ENCODE measurements at regions not wholly inside any gene's neighbourhood (a gene's known extent, or its start where the extent isn't known, plus 50 kb on each side); places are given as distances from the start of the nearest gene placed in this dataset.

- WGBS, 2 donors, result 81 to 87% methylated on average over 3 of the region's 3 CpGs
- no peak overlapping the region for H3K27ac ChIP-seq (ENCODE audit: low read depth in 1 of 2, low read length in 2 of 2)
- no peaks in the 10 kb centered on the region for H3K27me3 ChIP-seq (ENCODE audit: control insufficient read depth in 1 of 2, insufficient read depth in 2 of 2, low read length in 1 of 2)
- intact Hi-C loops (cut with DNase I), result no loop called here
- no peak for DNase-seq
- peaks cover 0 to 5% of the 10 kb centered on the region in 2 donors for H3K4me1 ChIP-seq (ENCODE audit: control insufficient read depth in 1 of 2, insufficient read depth in 2 of 2, low read length in 2 of 2)
- no peaks in the 10 kb centered on the region for H3K9me3 ChIP-seq (ENCODE audit: control insufficient read depth, low read length)
- no peak overlapping the region for H3K4me3 ChIP-seq (ENCODE audit: low read length in 2 of 2)
- ATAC-seq (ENCODE audit: low FRiP score), result no peak
- no peaks in the 10 kb centered on the region for H3K36me3 ChIP-seq (ENCODE audit: control insufficient read depth in 1 of 2, insufficient read depth in 2 of 2, low read length in 1 of 2)
Measured at GRCh38 chr4:112845386-112845785, 204.1 kb upstream of the ANK2 start.

DNA sequence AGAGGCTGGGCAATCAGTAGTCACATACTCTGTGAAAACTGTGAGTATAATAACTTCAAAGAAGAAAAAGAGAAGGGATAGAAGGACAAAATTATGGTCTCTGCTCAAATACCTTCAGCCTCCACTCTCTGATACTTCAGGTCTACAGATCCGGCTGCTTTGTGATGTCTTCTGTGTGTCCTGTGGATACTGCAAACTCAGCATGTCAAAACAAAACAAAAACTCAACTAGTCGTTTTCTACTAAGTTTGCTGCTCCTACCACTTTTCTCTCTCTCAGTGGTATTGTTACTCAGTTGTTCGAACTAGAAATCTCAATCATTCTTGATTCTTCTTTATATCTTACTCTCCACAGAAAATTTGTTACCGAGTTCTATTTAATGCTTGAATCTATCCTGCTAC is 202.4 kb upstream of the ANK2 start:
- no peaks in the 10 kb centered on the region for H3K9me3 ChIP-seq (ENCODE audit: control insufficient read depth, low read length)
- ATAC-seq (ENCODE audit: low FRiP score), result no peak
- WGBS, 2 donors, result 93 to 94% methylated on average over 4 of the region's 4 CpGs

DNA sequence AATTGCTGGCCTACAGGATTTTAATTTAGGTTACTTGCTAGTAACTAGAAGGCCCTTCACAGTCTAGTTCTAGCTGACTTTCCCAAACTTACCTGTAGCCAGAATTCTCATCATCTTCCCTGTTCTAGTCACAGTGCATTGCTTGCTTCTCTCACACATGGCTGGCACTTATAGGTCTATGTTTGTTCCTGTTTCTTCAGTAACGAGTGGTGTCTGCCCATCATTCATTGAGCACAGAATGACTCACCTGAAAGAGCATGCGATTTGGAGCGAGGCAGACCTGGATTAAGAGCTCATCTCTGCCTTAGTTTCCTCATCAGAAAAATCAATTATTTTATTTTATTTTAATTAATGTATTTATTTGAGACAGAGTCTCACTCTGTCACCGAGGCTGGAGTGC is 201.7 kb upstream of the ANK2 start:
- Histone ChIP-seq H3K4me3 (ENCODE audit: low read length in 2 of 2) (no peak overlapping the region), H3K27me3 (ENCODE audit: control insufficient read depth in 1 of 2, insufficient read depth in 2 of 2, low read length in 1 of 2) (no peaks in the 10 kb centered on the region), H3K9me3 (ENCODE audit: control insufficient read depth, low read length) (no peaks in the 10 kb centered on the region), H3K36me3 (ENCODE audit: control insufficient read depth in 1 of 2, insufficient read depth in 2 of 2, low read length in 1 of 2) (no peaks in the 10 kb centered on the region), H3K27ac (ENCODE audit: low read depth in 1 of 2, low read length in 2 of 2) (no peak overlapping the region), H3K4me1 (ENCODE audit: control insufficient read depth in 1 of 2, insufficient read depth in 2 of 2, low read length in 2 of 2) (peaks cover 0 to 5% of the 10 kb centered on the region in 2 donors)
- DNase-seq (no peak), ATAC-seq (ENCODE audit: low FRiP score) (no peak)
- intact Hi-C loops (cut with DNase I), result no loop called here
- WGBS, 2 donors, result 89 to 94% methylated on average over 4 of the region's 4 CpGs

More for the DNA sequence above, 202.4 kb upstream of the ANK2 start:
- H3K4me3 ChIP-seq (ENCODE audit: low read length in 2 of 2), result no peak overlapping the region
- no peaks in the 10 kb centered on the region for H3K36me3 ChIP-seq (ENCODE audit: control insufficient read depth in 1 of 2, insufficient read depth in 2 of 2, low read length in 1 of 2)
- intact Hi-C loops (cut with DNase I), result no loop called here
- H3K4me1 ChIP-seq (ENCODE audit: control insufficient read depth in 1 of 2, insufficient read depth in 2 of 2, low read length in 2 of 2), result peaks cover 0 to 5% of the 10 kb centered on the region in 2 donors
- H3K27ac ChIP-seq (ENCODE audit: low read depth in 1 of 2, low read length in 2 of 2), result no peak overlapping the region
- H3K27me3 ChIP-seq (ENCODE audit: control insufficient read depth in 1 of 2, insufficient read depth in 2 of 2, low read length in 1 of 2), result no peaks in the 10 kb centered on the region
- no peak for DNase-seq

DNA sequence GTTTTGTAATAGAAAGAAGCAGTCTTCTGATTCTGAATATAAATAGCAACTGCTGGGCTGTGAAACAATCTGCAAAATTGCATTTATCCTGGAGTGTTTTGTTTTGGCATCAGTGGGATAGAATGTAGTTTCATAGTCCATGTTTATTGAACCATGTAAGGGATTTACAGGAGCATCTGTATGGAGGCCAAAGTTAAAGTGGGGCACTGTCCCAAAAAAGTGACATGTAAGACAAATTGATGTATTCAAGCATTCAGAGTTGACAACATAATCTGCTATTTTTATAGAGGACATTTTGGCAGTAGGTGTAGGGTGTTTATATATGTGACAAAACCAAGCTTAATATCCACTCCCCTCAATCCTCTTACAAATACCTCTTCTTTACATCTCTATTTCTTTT is 200.5 kb upstream of the ANK2 start:
- Histone ChIP-seq H3K27me3 (ENCODE audit: control insufficient read depth in 1 of 2, insufficient read depth in 2 of 2, low read length in 1 of 2) (no peaks in the 10 kb centered on the region), H3K9me3 (ENCODE audit: control insufficient read depth, low read length) (no peaks in the 10 kb centered on the region), H3K36me3 (ENCODE audit: control insufficient read depth in 1 of 2, insufficient read depth in 2 of 2, low read length in 1 of 2) (no peaks in the 10 kb centered on the region), H3K27ac (ENCODE audit: low read depth in 1 of 2, low read length in 2 of 2) (no peak overlapping the region), H3K4me1 (ENCODE audit: control insufficient read depth in 1 of 2, insufficient read depth in 2 of 2, low read length in 2 of 2) (peaks cover 0 to 5% of the 10 kb centered on the region in 2 donors), H3K4me3 (ENCODE audit: low read length in 2 of 2) (no peak overlapping the region)
- ATAC-seq (ENCODE audit: low FRiP score) (no peak), DNase-seq (no peak)
- intact Hi-C loops (cut with DNase I), result no loop called here

DNA sequence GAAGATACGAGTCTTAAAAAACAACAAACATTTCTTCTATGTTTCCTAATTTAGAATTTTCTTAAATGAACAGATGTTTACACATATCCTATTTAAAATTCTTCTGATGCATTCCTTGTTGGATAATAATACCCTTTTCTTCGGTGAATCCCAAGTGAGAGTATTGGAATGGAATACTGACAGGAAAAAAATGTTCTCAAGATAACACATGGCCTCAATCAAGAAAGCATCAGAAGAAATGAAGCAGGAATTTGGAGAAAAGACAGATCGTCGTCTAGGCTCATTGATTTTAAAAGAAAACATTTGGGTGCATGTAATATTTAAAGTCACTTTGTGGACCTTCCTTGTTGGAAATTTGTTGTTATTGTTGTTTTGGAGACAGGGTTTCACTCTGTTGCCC is 196.9 kb upstream of the ANK2 start:
- intact Hi-C loops (cut with DNase I), result no loop called here
- ATAC-seq (ENCODE audit: low FRiP score), result no peak
- peaks cover 0 to 5% of the 10 kb centered on the region in 2 donors for H3K4me1 ChIP-seq (ENCODE audit: control insufficient read depth in 1 of 2, insufficient read depth in 2 of 2, low read length in 2 of 2)
- H3K4me3 ChIP-seq (ENCODE audit: low read length in 2 of 2), result no peak overlapping the region
- no peak for DNase-seq
- no peaks in the 10 kb centered on the region for H3K36me3 ChIP-seq (ENCODE audit: control insufficient read depth in 1 of 2, insufficient read depth in 2 of 2, low read length in 1 of 2)
- H3K9me3 ChIP-seq (ENCODE audit: control insufficient read depth, low read length), result no peaks in the 10 kb centered on the region
- 43 to 49% methylated on average over 4 of the region's 4 CpGs for WGBS, 2 donors
- no peaks in the 10 kb centered on the region for H3K27me3 ChIP-seq (ENCODE audit: control insufficient read depth in 1 of 2, insufficient read depth in 2 of 2, low read length in 1 of 2)
- H3K27ac ChIP-seq (ENCODE audit: low read depth in 1 of 2, low read length in 2 of 2), result no peak overlapping the region

DNA sequence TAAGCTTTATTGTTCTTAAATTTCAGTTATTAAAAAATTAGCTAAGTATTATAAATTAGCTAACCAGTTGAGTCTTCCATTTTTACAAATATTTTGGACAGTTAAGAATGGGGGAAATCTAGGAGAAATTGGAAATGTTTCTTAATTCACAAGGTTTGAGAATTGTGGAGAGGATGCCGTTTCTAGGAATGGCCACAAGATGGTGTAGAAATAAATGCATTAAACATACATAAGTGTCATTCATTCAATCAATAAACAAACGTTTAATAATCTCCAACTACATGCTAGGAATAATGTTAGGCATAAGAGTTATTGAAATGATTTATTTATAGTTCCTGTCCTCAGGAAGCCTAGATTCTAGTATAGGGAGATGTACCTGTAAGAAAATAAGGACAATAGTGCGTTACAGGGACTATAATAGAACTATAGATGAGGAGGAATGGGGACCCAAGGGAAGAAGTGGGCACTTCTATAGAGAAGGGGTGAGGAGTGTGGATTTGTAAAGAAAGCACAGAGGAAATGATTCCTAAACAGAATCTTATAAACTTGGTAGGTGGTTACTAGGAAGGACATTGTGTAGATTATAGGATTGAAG is 195.7 kb upstream of the ANK2 start:
- H3K27ac ChIP-seq (ENCODE audit: low read depth in 1 of 2, low read length in 2 of 2), result no peak overlapping the region
- intact Hi-C loops (cut with DNase I), result no loop called here

DNA sequence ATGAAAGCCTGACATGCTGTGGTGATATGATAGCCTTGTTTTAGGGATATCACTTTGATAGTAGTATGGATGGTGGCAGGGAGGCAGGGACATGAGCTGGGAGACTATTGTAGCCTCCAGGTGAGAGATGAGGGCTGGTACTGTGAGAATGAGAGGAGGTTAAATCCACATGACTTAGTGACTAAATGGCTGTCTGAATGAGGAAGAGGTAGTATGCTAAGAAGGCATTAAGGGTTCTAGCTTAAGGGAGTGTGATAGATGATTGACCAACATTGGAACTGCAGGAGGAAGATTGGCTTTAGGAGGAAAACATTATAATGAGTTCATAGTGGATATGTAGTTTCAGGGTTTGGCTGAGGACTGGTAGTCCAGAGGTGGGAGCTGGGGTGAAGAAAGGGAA is 195.0 kb upstream of the ANK2 start:
- no peak overlapping the region for H3K27ac ChIP-seq (ENCODE audit: low read depth in 1 of 2, low read length in 2 of 2)
- H3K4me1 ChIP-seq (ENCODE audit: control insufficient read depth in 1 of 2, insufficient read depth in 2 of 2, low read length in 2 of 2), result no peaks in the 10 kb centered on the region
- intact Hi-C loops (cut with DNase I), result no loop called here
- H3K36me3 ChIP-seq (ENCODE audit: control insufficient read depth in 1 of 2, insufficient read depth in 2 of 2, low read length in 1 of 2), result no peaks in the 10 kb centered on the region
- no peaks in the 10 kb centered on the region for H3K27me3 ChIP-seq (ENCODE audit: control insufficient read depth in 1 of 2, insufficient read depth in 2 of 2, low read length in 1 of 2)
- H3K9me3 ChIP-seq (ENCODE audit: control insufficient read depth, low read length), result no peaks in the 10 kb centered on the region
- H3K4me3 ChIP-seq (ENCODE audit: low read length in 2 of 2), result no peak overlapping the region
- no peak for ATAC-seq (ENCODE audit: low FRiP score)
- no peak for DNase-seq

More for the DNA sequence above, 195.7 kb upstream of the ANK2 start:
- Histone ChIP-seq H3K4me1 (ENCODE audit: control insufficient read depth in 1 of 2, insufficient read depth in 2 of 2, low read length in 2 of 2) (peaks cover 0 to 2% of the 10 kb centered on the region in 2 donors), H3K9me3 (ENCODE audit: control insufficient read depth, low read length) (no peaks in the 10 kb centered on the region), H3K4me3 (ENCODE audit: low read length in 2 of 2) (no peak overlapping the region), H3K36me3 (ENCODE audit: control insufficient read depth in 1 of 2, insufficient read depth in 2 of 2, low read length in 1 of 2) (no peaks in the 10 kb centered on the region), H3K27me3 (ENCODE audit: control insufficient read depth in 1 of 2, insufficient read depth in 2 of 2, low read length in 1 of 2) (no peaks in the 10 kb centered on the region)
- WGBS, 2 donors, result 52 to 58% methylated on average over 3 of the region's 3 CpGs
- DNase-seq, result no peak
- ATAC-seq (ENCODE audit: low FRiP score), result no peak

- DNase-seq (no peak), ATAC-seq (ENCODE audit: low FRiP score) (no peak)
- no peak overlapping the region for H3K4me3 ChIP-seq (ENCODE audit: low read length in 2 of 2)
- H3K27ac ChIP-seq (ENCODE audit: low read depth in 1 of 2, low read length in 2 of 2), result no peak overlapping the region
- intact Hi-C loops (cut with DNase I), result no loop called here
- WGBS, 2 donors, result 38 to 63% methylated on average over 3 of the region's 3 CpGs
- H3K9me3 ChIP-seq (ENCODE audit: control insufficient read depth, low read length), result no peaks in the 10 kb centered on the region
- no peaks in the 10 kb centered on the region for H3K4me1 ChIP-seq (ENCODE audit: control insufficient read depth in 1 of 2, insufficient read depth in 2 of 2, low read length in 2 of 2)
- no peaks in the 10 kb centered on the region for H3K36me3 ChIP-seq (ENCODE audit: control insufficient read depth in 1 of 2, insufficient read depth in 2 of 2, low read length in 1 of 2)
- no peaks in the 10 kb centered on the region for H3K27me3 ChIP-seq (ENCODE audit: control insufficient read depth in 1 of 2, insufficient read depth in 2 of 2, low read length in 1 of 2)
Measured at GRCh38 chr4:112855058-112855457, 194.4 kb upstream of the ANK2 start.

DNA sequence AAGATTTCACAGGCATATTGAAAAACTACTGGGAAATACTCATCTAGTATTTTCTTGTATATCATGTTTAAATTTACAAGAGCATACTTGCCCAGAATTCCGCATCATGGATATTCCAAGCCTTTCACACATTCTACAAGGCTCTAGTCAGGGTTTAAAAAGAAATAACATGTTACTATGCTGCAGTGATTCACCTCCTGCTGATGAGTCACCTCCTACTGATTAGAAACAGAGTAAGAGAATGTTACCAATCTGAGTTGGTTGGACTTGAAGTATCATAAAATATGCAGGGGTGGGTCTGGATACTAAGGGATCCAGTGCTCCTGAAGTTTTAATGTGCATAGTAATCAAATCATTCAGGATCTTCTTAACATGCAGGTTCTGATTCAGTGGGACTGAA is 192.0 kb upstream of the ANK2 start:
- no peak overlapping the region for H3K27ac ChIP-seq (ENCODE audit: low read depth in 1 of 2, low read length in 2 of 2)
- intact Hi-C loops (cut with DNase I), result no loop called here
- no peak overlapping the region for H3K4me3 ChIP-seq (ENCODE audit: low read length in 2 of 2)
- 26 to 51% methylated on average over 1 of the region's 1 CpG for WGBS, 2 donors
- H3K9me3 ChIP-seq (ENCODE audit: control insufficient read depth, low read length), result no peaks in the 10 kb centered on the region
- no peaks in the 10 kb centered on the region for H3K27me3 ChIP-seq (ENCODE audit: control insufficient read depth in 1 of 2, insufficient read depth in 2 of 2, low read length in 1 of 2)
- H3K4me1 ChIP-seq (ENCODE audit: control insufficient read depth in 1 of 2, insufficient read depth in 2 of 2, low read length in 2 of 2), result no peaks in the 10 kb centered on the region
- no peak for DNase-seq
- ATAC-seq (ENCODE audit: low FRiP score), result peak; percentile 41
- H3K36me3 ChIP-seq (ENCODE audit: control insufficient read depth in 1 of 2, insufficient read depth in 2 of 2, low read length in 1 of 2), result no peaks in the 10 kb centered on the region

Measured in aorta (tissue), 5 donors.